Thyroid gland (tissue), 4 donors: ENCODE measurements at regions not wholly inside any gene's neighbourhood (a gene's known extent, or its start where the extent isn't known, plus 50 kb on each side); places are given as distances from the start of the nearest gene placed in this dataset.

Experiments
- POLR2A ChIP-seq, 2 donors: fragments of 450-650 bp; IDR thresholded peaks; one replicate each; pipeline ENCODE4 v1.6.1; 2017; ENCODE audit warnings: antibody characterized with exemption in 2 of 2, mild to moderate bottlenecking in 2 of 2, moderate library complexity in 1 of 2
- TF ChIP-seq, protein P1 (sequence below), 6 experiments: fragments of 200-600 bp in 3 of 6; fragments of 450-650 bp in 3 of 6; sonication (generic) in 3 of 6; IDR thresholded peaks; one replicate each; pipeline ENCODE4 v1.5.1; 2016 to 2019; ENCODE audit warnings: antibody characterized with exemption in 6 of 6, mild to moderate bottlenecking in 2 of 6, inconsistent platforms in 1 of 6, moderate library complexity in 1 of 6

DNA sequence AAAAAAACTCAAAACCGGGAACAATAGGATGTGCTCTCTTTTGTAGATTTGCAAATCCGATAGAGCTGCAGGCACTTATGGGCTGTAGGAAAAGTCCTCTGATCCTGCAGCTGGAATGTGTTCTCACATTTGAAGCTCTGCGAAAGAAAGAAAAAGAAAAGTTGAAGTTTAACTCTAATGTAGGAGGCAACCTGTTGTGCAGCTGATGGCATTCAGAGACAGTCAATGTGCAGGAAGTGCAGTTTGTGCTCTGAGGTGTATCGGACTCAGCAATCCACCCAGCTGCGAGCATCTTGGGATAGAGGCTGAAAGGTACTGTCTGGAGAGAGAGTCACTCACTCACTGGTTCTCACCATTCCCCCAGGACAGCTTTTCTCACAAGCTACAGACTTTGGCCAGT lies 339.2 kb downstream of the AGTPBP1 start:
- no peak for TF ChIP-seq POLR2A (IDR thresholded peaks at IDR 0.05)
- TF ChIP-seq, protein P1, sequence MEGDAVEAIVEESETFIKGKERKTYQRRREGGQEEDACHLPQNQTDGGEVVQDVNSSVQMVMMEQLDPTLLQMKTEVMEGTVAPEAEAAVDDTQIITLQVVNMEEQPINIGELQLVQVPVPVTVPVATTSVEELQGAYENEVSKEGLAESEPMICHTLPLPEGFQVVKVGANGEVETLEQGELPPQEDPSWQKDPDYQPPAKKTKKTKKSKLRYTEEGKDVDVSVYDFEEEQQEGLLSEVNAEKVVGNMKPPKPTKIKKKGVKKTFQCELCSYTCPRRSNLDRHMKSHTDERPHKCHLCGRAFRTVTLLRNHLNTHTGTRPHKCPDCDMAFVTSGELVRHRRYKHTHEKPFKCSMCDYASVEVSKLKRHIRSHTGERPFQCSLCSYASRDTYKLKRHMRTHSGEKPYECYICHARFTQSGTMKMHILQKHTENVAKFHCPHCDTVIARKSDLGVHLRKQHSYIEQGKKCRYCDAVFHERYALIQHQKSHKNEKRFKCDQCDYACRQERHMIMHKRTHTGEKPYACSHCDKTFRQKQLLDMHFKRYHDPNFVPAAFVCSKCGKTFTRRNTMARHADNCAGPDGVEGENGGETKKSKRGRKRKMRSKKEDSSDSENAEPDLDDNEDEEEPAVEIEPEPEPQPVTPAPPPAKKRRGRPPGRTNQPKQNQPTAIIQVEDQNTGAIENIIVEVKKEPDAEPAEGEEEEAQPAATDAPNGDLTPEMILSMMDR (IDR thresholded peaks at IDR 0.05): no peak
